Neuron (in vitro differentiated cells): ENCODE measurements at regions not wholly inside any gene's neighbourhood (a gene's known extent, or its start where the extent isn't known, plus 50 kb on each side); places are given as distances from the start of the nearest gene placed in this dataset.

Experiments used
- H2AFZ ChIP-seq: one replicate; pipeline ENCODE4 v1.6.1; 2013; ENCODE audit warnings: low read depth, mild to moderate bottlenecking, inconsistent platforms, low read length, moderate library complexity
- H3K27me3 ChIP-seq: one replicate; pipeline ENCODE4 v1.6.1; 2013; ENCODE audit warnings: low read length; ENCODE audit not compliant: insufficient read depth
- H3K36me3 ChIP-seq: one replicate; pipeline ENCODE4 v1.6.1; 2013; ENCODE audit warnings: low read length; ENCODE audit not compliant: insufficient read depth
- H3K4me1 ChIP-seq: one replicate; pipeline ENCODE4 v1.6.1; 2013; ENCODE audit warnings: low read length; ENCODE audit not compliant: insufficient read depth
- H3K4me3 ChIP-seq: 2 replicates; pipeline ENCODE4 v1.5.1; 2013; ENCODE audit warnings: mild to moderate bottlenecking, low read length, moderate library complexity
- H3K9me3 ChIP-seq: one replicate; pipeline ENCODE4 v1.6.1; 2013; ENCODE audit warnings: low read length

DNA sequence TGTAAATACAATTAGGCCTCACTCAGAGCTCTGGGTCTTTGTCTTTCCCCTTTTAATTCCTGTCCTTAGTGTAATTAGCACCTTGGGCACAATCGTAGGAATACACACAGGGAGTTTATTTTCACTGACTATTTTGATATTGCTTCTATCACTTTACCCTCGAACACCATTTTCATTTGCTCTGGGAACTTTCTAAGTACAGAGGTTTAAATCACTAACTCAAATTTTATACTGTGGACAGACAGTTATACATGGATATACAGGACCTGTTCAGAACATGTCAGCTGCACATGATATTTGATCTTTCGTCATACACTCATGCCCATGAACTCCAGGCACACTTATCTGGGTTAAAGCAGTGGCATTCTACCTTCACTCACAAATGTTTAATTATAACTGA is 217.8 kb upstream of the TMEM161B start:
- peaks cover 85% of the 10 kb centered on the region for H3K4me1 ChIP-seq
- no peaks in the 10 kb centered on the region for H3K27me3 ChIP-seq
- H3K4me3 ChIP-seq, result no peak overlapping the region
- no peaks in the 10 kb centered on the region for H3K9me3 ChIP-seq
- no peaks in the 10 kb centered on the region for H3K36me3 ChIP-seq
- H2AFZ ChIP-seq, result no peak overlapping the region

DNA sequence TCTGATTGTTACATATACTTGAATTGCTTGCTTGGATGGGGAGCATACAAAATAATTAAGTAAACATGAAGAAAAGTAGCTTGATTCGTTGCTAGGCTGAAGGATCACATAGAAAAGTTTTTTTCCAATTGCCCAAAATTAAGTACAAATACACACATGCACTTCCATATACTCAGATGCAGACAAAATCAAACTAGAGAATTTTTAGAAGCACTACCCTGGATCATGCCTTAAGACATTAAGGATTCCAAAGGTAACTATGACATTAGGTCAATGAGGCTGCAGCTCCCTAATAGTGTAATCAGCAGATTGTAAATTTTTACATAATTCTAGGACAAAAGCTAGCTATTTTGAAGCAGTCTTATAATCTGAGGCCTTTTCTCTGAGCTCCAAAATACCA is 216.9 kb upstream of the TMEM161B start:
- H3K27me3 ChIP-seq, result no peaks in the 10 kb centered on the region
- H3K9me3 ChIP-seq, result no peaks in the 10 kb centered on the region
- no peak overlapping the region for H3K4me3 ChIP-seq
- peaks cover 89% of the 10 kb centered on the region for H3K4me1 ChIP-seq
- H2AFZ ChIP-seq, result no peak overlapping the region
- no peaks in the 10 kb centered on the region for H3K36me3 ChIP-seq

DNA sequence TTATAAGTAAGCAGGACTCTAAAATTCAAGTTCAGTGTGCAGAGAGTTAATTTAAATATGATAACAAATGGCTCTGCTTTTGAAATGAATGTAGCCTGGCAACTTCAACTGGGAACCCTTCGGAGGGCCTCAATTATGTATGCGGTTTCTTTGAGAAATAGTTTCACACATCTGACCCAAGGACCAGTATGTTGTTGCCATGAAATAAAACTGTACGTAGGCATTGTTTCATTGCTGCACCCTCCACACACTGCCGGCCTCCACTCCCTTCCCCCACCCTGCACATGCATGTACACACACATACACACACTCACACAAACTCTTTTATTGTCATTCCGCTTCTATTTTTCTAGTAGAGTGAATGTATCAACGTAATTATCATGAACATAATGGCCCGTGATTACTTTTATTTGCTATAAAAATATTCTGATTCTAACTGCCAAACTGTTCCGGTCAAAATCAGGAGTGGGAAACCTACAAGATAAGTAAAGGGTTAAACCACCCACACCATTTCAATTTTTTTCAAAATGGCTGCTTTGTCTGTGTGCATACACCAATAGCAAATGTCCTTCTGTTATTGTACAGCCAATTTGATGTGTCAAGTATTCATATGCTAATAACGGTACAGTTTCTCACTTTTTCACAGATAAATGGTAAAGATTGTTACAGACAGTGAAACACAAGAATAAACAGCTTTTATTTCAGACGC is 215.5 kb upstream of the TMEM161B start:
- H3K27me3 ChIP-seq, result no peaks in the 10 kb centered on the region
- H3K4me3 ChIP-seq, result no peak overlapping the region
- H3K4me1 ChIP-seq, result peaks cover 83% of the 10 kb centered on the region
- no peaks in the 10 kb centered on the region for H3K36me3 ChIP-seq
- peak overlapping the region; percentile 49 for H2AFZ ChIP-seq
- no peaks in the 10 kb centered on the region for H3K9me3 ChIP-seq

DNA sequence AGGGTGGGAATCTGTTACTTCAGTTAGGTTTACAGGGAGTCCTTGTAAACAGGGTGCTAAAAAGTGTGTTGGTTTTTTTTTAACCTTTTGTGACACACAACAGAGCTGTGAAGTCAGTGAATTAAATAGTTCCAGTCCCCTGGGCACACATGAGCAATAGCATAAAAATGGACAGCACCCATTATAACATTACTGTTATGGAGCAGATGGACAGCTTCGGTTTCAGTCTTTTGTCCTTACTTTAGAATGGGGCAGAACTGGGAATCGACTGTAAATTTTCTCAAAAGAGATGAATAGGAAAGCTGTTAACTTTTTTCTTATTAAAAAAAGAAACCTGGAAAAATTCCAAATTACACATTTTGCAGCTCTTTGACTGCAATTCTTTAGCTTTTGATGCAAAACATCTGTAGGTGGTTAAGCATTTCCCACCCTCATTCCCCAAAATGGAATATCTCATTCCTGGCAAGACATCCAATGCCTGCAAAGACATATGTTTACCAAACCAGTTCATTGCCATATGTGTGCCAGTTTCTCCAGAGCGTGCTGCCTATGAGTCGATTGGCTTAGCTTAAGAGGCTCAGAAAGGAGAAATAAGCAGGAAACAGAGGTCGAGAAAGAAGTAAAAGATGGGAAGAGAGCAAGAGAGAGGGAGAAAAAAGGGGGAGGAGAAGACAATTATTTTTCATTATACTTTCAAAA is 212.3 kb upstream of the TMEM161B start:
- peaks cover 54% of the 10 kb centered on the region for H3K4me1 ChIP-seq
- no peaks in the 10 kb centered on the region for H3K36me3 ChIP-seq
- no peaks in the 10 kb centered on the region for H3K27me3 ChIP-seq
- H3K9me3 ChIP-seq, result no peaks in the 10 kb centered on the region
- no peak overlapping the region for H3K4me3 ChIP-seq
- no peak overlapping the region for H2AFZ ChIP-seq

DNA sequence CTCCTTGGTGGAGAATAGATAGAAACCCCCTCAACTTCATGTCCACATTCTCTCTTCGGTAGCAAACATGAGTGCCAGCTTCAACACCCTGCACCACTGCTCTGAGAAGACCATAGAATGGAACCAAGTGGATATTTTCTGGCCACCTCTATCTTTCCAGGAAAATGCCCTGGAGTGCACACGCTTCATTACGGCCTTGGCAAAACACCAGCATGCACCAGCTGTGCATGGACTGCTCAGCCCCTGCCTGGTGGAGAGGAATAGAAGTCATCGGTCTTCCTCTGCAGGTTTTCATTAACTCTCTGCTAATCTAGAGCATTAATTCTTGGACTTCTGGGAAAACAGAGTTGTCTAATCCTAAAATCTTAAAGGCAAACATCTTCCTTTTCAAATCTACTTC is 211.6 kb upstream of the TMEM161B start:
- no peaks in the 10 kb centered on the region for H3K9me3 ChIP-seq
- no peak overlapping the region for H2AFZ ChIP-seq
- no peaks in the 10 kb centered on the region for H3K27me3 ChIP-seq
- peaks cover 47% of the 10 kb centered on the region for H3K4me1 ChIP-seq
- no peak overlapping the region for H3K4me3 ChIP-seq
- H3K36me3 ChIP-seq, result no peaks in the 10 kb centered on the region

DNA sequence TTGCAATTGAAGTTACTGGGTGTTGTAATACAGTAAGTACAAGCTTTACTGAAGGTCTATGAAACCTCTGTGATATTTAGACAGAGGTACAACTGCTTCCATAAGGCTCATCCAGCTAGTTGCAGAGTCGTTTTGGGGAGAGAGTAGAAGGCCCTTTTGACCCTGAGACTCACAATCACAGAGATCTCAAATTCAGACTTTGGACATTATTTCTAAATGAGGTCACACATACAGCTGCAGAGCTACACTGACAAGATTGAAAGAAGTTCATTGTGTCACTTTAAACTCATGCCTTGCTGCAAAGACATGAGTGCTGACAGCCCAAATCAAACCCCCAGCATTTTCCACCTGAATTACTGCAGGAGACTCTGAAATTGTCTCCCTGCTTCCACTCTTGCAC is 205.9 kb upstream of the TMEM161B start:
- Histone ChIP-seq H3K9me3 (no peaks in the 10 kb centered on the region), H3K27me3 (no peaks in the 10 kb centered on the region), H3K4me1 (peaks cover 9% of the 10 kb centered on the region), H2AFZ (no peak overlapping the region), H3K36me3 (no peaks in the 10 kb centered on the region), H3K4me3 (no peak overlapping the region)

DNA sequence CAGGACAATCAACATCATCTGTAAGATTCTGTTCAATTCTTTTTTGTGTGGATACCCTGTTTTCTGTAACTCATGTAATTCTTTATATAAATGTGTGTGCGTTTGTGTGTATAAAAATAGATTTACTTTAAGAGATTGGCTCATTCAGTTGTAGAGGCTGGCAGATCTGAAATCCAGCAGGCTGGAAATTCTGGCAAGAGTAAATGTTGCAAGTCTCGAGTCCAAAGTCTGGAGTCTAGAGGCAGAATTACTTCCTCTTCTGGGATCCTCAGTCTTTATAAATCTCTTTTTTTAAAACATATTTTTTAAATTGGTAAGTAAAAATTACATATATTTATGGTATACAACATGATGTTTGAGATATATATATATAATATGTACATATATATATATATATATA is 202.1 kb upstream of the TMEM161B start:
- Histone ChIP-seq H3K27me3 (no peaks in the 10 kb centered on the region), H3K4me1 (peaks cover 11% of the 10 kb centered on the region)

DNA sequence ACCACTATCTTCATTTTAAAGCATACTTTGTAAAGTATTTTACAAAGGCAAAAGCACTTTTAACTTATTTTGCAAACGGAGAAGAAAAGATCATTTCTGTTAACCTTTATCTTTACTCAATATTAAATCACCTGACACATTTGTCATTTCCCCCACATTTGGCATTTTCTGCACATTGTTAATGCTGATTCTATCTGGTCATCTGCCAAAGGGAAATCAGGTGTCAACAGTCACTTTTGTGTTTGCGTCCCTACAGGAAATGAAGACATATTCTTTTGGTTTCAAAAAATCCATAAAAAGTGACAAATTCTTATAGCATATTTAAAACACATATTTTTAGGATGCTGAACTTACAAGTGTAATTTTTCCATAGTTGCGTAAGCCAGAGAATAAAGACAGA is 191.3 kb upstream of the TMEM161B start:
- Histone ChIP-seq H3K36me3 (no peaks in the 10 kb centered on the region), H2AFZ (no peak overlapping the region), H3K9me3 (no peaks in the 10 kb centered on the region), H3K4me3 (no peak overlapping the region), H3K4me1 (no peaks in the 10 kb centered on the region), H3K27me3 (no peaks in the 10 kb centered on the region)

More for the DNA sequence above, 202.1 kb upstream of the TMEM161B start:
- Histone ChIP-seq H2AFZ (no peak overlapping the region), H3K4me3 (no peak overlapping the region), H3K9me3 (peaks cover 3% of the 10 kb centered on the region), H3K36me3 (no peaks in the 10 kb centered on the region)

DNA sequence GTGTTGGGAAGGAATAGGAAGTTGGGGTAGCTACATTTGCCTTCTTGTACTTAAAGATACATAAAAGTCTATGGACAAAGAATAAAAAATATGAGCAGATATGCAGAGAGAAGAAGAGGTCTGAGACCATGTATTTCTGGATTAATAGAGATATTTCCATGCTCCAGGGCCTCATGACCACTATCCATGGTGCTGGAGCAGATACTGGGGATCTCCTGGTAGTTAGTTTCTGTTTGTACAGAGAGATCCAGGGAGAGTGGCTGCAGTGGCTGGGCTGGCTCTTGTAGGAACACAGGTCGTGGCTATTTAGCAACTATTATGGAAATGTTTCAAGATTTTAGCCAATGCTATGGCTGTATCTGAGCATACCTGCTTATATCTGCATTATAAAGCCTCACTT is 184.2 kb upstream of the TMEM161B start:
- Histone ChIP-seq H3K4me3 (no peak overlapping the region), H3K4me1 (no peaks in the 10 kb centered on the region), H3K36me3 (no peaks in the 10 kb centered on the region), H3K27me3 (no peaks in the 10 kb centered on the region), H2AFZ (no peak overlapping the region), H3K9me3 (no peaks in the 10 kb centered on the region)

DNA sequence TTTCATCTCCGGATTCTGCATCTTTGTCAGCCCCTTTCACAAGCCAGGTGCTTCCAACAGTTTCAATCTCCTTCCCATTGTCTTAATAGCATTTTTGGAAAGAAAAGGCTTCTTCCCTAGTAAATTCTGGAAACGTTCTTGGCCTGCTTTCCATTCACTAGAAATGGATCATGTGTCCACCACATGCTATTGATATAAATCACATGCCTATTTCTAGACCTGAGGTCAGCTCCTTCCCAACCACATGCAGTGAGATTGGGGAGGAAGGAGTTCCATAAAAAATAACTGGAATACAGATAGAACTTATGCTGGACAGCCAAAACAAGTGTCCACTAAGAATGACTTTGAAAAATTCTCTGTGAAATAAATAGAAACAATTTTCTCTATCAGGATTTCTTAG is 181.6 kb upstream of the TMEM161B start:
- no peak overlapping the region for H2AFZ ChIP-seq
- no peaks in the 10 kb centered on the region for H3K36me3 ChIP-seq
- H3K4me1 ChIP-seq, result peaks cover 5% of the 10 kb centered on the region
- no peaks in the 10 kb centered on the region for H3K9me3 ChIP-seq
- H3K27me3 ChIP-seq, result no peaks in the 10 kb centered on the region
- no peak overlapping the region for H3K4me3 ChIP-seq

DNA sequence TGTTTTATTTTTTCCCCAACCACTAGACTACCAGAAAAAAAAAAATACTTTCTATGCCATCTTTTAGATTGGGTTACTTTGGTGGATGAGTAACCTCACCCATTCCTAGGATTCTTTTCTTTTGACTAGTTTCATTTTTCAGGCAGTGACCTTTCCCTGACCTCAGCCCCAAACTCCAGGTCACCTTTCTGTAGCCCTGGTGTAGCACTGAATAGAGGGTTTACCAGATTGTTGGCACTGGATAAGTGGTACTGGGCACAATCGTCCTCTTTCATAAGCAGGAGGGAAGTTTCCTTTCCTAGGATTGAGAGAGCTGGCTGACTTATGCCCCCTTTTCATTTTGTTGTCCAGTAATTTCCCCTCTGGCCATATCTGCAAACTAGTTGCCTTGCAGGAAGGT is 169.4 kb upstream of the TMEM161B start:
- peaks cover 3% of the 10 kb centered on the region for H3K4me1 ChIP-seq
- H3K9me3 ChIP-seq, result peaks cover 2% of the 10 kb centered on the region
- no peaks in the 10 kb centered on the region for H3K27me3 ChIP-seq
- H2AFZ ChIP-seq, result no peak overlapping the region
- H3K36me3 ChIP-seq, result no peaks in the 10 kb centered on the region
- H3K4me3 ChIP-seq, result no peak overlapping the region

DNA sequence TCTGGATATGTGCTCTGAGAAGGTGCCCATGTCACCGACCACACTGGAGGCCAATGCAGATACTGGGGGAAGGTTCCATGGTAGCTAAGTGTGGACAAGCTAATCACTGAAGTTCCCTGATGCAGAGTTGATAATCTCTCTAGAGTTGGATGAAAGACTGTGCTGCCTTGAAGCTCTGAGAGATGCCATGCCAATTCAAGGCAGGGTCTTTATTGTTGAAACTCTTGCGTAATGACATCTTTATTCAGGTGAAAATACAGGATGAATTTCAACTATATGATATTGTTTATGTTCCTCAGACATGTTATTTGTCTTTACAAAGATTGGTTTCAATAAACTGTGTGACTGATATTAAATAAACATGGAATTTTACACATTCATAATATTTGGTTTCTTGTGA is 167.6 kb upstream of the TMEM161B start:
- no peaks in the 10 kb centered on the region for H3K27me3 ChIP-seq
- H3K9me3 ChIP-seq, result peaks cover 2% of the 10 kb centered on the region
- H3K4me1 ChIP-seq, result peaks cover 3% of the 10 kb centered on the region
- H3K36me3 ChIP-seq, result no peaks in the 10 kb centered on the region
- H2AFZ ChIP-seq, result no peak overlapping the region
- H3K4me3 ChIP-seq, result no peak overlapping the region

DNA sequence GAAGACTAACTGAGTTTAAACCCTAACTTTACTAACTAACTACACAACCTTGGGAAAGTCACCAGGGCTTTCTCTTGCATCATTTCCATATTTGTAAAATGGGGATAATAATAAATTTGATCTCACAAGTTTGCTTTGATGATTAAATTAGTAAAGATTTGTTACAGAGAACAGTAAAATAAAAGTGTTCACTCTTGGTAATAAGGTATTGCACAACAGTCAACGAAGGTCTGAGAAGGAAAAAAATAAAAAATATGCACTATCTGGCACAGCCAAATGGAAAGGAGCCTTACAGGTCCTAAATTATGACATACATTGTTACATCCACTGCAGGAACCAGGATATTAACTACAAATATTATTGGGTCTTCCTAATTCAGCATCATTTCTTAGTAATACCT is 160.0 kb upstream of the TMEM161B start:
- Histone ChIP-seq H3K9me3 (peaks cover 2% of the 10 kb centered on the region), H3K4me1 (no peaks in the 10 kb centered on the region), H3K27me3 (no peaks in the 10 kb centered on the region), H2AFZ (no peak overlapping the region), H3K36me3 (no peaks in the 10 kb centered on the region), H3K4me3 (no peak overlapping the region)

DNA sequence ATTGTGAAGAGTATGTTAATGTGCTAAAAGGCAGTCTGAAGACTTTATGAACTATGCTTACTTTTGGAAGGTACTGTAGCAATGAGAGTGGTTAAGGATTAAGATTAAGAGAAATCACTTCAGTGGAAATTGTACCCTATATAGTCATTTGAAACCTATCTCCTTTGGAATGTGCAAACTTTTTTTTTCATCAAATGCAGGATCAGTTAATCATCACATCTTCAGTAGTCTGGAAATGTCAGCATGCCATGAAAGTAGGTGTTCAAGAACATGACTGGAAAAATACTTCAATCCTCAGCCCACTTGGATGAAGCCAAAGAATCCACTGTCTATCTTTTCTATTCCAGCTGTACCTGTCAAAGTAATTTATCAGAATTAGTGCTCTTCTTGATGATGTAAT is 157.8 kb upstream of the TMEM161B start:
- Histone ChIP-seq H2AFZ (no peak overlapping the region), H3K4me1 (no peaks in the 10 kb centered on the region), H3K9me3 (peaks cover 2% of the 10 kb centered on the region), H3K36me3 (no peaks in the 10 kb centered on the region), H3K4me3 (no peak overlapping the region), H3K27me3 (no peaks in the 10 kb centered on the region)
